EL (cell line): ENCODE measurements at regions not wholly inside any gene's neighbourhood (a gene's known extent, or its start where the extent isn't known, plus 50 kb on each side); places are given as distances from the start of the nearest gene placed in this dataset.
"Not testable (repeated sequence)": the region's sequence is repeated elsewhere in the genome, so short reads cannot be mapped to it uniquely, and the experiment has no call there.

ENCODE experiments used
- DNase-seq: peaks from one replicate; pipeline ENCODE4 v3.0.0-alpha.2; 2016

DNA sequence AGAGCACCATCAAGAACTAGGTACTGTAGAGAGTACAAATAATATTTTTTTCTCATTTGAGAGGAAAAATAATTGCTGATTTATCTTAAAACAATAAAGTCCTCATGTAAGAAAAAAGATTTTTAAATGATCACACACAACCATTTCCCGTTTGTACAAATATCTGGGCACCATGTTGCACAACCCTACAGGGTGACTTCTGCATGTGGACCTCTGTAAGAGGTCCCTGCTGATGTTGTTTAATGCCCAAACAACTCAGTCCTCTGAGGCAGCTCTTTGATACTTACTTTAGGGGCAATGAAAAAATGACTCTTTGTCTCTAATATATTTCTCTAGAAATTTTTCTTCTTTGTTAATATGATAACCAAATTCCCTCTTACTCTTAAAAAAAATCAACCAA is 168.1 kb upstream of the SATB1 start:
- DNase-seq, result no peak

DNA sequence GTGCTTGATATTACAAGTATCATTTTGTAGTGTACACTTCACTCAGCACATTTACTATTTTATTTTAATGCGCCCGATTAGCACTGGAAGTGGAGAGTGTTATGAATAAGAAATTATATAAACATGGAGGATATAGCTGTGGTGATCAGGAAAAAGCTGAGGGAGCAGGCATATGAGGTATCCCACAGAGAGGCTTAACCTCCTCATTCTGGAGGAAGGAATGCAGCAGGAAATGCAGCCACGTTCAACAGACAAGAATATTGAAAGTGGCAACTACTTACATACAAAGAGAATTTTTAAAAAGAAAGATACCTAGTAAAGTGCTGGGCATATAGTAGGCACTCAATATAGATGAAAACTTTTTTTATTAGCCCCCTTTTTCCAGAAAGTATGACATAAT is 166.0 kb upstream of the SATB1 start:
- DNase-seq, result no peak

DNA sequence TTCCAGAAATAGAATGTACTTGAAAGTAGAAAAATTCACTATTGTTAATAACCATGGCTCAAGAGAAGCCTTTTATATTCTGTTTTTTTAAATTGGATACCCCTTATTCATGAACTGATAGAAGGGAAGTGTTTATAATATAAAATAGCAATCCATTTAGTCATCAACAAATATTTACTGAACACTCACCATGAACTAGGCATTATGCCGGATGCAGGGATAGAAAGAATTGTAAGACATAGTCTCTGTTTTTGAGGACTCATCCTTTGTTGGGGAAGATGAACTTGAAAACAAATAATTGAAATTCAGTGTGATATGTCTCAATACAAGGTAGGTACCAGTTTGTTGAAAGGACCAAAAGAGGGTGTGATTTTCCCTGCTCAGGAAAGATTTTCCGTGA is 160.9 kb upstream of the SATB1 start:
- no peak for DNase-seq

DNA sequence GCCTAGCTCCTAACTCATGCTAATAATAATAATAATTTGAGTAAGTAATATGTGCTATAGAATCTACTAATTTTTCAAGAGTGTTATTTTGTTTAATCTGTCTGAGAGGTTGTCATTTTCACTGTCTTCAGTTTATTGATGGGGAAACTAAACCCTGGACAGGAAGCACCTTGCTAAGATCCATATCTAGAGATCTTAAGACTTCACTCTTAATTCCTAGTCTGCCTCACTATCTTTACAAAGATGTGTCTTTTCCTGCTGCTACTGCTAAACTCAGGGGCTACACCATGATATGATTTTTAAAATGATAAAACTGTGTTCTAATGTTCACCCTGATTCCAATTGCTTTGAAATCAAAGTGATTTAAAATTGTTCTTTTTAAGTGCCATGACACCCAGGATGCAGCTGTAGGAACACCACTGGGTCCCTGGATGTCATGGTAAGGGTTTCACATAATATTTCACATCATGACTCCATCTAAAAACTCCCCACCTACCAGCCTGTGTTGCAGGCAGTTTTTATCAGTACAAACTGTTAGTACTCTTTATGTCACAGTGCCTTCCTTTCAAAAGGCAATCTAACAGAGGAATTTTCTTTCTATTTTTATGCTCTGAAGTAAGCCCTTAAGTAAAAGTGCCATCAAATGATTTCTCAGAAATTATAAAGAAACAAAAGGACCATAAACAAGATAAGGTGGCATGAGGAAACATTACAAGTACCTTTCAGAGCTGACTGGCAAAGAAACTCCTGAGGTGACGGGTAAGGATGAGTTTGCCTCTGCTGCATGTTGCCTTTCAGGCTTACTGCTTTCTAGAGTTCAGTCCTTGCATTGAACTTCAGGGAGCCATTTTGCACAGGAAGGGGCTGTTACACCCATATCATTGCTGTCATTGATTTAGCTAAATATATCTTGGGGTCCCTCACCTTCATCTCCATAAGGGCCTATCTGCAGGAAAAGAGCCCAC is 160.1 kb upstream of the SATB1 start:
- DNase-seq, result no peak

DNA sequence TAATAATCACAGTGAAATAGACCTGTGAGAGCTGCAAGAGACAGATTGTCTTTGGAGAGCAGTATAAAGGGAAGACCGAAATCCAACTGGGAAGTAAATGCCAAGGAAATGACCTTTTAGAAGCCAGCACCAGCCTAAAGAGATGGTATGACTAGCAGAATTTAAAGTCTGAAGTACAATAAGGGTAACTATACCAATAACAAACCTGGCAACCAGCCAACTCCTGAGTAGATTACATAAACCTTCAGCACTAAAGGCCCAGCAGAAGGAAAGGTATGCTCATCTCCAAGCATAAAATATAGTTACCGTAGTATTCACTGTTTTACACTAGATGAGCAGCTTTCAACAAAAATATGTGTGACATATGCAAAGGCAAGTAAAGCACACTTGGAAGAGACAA is 155.1 kb upstream of the SATB1 start:
- no peak for DNase-seq

DNA sequence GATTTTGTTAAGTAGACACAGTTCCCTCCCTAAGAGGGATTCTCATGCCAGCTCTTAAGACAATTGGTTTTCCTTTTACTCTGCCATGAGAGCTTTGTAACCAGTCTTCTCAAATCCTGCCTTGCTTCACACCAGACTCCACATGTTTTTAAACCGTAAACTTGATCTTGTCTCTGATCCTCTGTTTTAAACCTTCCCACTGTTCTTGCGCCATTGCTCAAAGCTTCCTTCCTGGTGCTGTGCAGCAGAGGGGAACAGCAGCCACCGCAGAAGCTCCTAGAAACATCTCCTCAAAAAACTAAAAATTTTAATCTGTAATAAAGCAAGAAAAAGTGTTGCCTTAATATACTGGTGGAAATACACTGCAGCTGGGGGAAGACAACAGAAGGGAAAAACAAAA is 154.5 kb upstream of the SATB1 start:
- DNase-seq, result no peak

DNA sequence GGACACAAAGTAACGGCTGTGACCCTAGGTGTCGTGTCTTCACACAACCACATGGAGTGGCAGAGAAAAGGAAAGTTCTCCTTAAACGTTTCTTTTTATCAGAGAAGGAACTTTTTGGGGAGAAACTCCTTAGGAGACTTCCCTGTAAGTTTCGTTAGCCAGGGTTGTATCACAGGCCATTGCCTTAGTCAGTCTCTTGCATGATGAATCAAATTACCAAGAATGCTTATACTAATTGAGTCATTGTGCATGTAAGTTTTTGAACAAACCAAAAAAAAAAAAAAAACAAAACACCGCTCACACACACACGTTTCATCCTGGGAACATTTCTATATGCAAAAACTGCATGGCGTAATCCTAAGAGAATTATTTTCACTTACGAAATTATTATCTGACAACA is 150.4 kb upstream of the SATB1 start:
- no peak for DNase-seq

DNA sequence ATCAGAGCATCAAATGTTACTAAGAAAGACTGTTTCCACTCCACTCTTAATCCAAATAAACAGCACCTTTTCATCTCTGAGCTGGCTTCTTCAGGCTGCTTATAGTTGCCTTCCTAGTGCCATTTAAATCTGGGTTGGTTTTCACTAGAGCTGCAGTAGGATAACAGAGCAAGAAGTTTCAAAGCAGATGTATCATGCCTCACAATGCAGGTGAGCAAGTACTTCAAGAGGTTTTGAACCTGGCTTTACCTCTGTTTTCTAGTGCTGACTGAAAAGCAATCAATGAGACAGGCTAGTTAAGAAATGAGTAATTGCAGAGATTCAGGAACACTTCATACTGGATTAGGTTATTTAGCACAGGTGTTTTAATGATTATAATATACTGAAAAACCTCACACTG is 147.7 kb upstream of the SATB1 start:
- no peak for DNase-seq

DNA sequence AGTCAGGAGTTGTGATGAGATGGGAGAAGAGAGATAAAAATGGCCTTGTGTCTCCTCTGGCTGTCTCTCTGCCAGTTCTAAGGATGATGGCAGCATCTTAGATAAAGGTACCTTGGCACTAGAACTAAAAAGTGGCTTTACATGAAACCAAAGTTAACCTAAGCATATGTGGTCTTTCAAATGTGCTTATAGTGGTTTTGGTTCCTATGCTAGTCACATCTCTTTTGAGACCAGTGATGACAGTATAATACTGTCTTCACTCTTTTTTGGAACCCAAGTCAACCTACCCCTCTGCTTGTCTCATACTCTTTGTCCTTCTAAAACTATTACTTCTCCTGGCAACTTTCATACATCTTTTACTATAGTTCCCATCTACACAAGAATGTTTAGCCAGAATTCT is 142.2 kb upstream of the SATB1 start:
- DNase-seq, result no peak

DNA sequence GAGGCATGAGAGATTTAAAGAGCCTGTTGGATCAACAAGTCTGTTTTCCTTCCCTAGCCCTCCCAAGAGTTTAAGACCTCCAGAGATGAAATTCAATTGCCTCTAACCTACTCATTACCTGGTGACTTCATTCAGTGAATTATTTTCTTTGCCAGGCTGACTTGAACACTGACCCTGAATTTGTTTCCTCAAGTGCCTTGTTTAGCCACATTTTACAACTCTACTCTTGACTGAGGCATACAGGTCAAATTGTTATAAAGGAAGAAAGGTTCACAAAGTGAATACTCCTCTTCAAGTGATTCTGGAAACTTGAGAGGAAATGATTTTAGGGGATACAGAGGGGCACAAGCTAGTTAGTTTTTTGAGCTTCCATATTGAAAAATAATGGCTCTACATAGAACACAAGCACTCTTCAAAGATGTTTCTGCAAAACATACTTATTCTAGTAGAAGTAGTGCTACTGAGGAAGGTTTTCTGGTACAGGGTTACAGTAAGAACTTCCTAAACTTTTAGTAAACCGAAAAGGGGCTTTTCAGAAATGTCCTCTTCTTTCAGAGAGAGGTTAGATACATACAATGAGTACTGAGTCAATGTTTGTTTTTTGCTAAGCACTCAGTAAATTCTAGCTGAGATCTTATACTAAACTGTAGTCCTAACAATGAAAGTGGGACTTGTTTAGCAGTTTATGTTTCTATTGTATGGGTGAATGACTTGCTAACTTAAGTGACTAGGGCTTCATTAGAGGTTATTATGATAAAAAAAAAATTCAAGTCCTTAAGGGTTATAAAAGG is 137.4 kb upstream of the SATB1 start:
- DNase-seq, result no peak

DNA sequence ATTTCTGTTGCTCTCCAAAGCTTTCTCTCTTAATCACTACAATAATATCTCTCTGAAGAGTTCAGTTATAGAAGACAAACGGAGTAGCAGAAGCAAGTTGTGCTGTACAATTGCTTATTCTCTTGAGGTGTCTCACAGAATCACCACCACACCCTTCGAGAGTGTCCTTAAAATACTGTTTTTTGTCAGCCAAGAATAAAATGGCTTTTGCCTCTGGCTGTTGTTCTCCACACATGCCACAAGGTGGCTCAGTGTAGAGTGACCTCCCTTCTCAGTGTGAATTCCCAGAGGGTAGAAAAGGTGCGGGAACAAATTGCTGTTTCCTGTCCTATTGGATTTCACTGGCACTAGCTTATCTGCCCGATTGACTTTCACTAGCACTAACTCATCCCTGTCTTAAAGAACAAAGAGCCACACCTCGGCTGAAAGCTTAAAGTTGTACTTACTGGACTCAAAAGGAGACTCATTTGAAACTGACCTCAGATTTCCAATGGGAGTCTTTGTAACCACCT is 134.2 kb upstream of the SATB1 start:
- DNase-seq, result peak; percentile 4

DNA sequence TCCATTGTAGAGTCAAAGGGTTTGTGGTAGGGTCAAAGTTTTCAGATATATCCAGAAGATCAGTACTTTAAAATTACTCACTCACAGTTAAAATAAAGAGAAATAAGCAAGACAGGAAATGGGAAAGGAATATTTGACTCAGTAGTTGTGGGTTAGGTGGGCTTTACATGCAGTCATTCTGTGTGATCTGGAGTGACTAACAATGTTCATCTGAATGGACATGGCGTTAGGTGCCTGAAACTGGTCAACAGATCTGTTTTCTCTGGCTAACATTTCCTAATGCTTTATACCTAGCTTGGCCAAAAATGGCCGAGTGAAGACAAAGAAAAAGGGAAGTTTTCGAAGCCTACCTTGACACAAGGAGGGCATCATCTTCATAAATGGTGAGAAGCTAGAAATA is 133.4 kb upstream of the SATB1 start:
- DNase-seq, result no peak

DNA sequence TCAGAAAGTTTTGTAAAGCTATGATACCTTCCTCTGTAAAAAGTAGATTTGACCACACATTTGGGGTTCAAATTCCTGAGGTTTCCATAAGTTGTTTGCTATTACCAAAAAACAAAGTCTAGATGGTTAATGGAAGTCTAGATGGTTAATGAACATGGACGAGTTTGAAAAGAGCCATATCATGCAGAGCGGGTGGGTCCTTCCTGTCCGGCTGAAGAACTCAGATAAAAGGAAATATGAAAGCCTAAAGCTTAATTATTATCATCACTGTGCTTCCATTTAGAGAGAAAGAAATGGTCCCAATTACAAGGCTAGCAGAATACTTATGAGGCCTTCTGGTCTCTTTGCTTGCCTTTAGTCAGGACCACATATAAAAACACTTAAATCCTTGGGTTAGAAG is 132.1 kb upstream of the SATB1 start:
- DNase-seq, result no peak

DNA sequence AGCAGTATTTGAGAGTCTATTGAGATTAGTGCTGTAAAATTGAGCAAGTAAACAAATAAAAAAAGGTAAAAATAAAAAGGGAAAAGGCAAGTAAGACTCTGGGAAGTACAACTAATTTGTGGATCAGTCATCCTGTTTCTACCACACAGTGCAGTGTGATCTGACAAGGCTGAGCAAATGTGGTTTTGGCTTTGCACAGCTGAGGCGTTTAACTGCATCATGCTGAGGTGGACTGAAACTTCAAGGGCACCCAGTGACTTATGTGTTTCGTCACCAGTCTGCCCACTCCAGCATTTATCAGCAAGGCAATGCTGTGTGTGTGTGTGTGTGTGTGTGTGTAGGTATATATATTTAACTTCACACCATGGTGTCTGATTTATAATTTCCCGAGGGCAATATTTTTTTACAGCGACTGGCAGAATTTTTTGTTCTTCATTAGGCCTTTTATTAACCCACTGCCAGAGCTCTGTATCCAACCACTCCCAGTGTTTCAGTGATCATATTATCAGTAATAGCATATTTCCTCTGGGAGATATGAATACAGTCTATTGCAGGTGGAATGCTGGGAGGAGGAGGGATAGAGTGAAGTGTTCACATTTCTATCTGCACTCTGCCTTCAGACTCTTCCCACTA is 131.5 kb upstream of the SATB1 start:
- no peak for DNase-seq

DNA sequence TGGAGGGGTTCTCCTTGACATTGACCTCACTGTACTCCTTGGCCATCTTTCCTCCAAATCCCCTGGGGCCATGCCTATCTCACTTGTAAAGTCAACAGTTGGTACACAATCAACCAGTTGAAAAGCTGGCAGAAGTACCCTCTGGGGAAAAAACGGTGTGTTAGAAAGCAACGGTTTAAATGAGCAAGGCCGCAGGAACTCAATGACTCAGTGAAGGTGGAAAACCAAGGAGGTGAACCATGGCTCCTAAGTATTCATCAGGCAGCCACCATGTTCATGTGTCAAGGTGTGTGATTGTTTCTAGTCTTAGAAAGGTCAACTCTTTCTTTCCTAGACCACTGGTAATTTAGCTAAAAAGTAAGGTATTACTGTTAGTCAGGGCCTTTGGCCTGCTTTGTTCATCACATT is 130.9 kb upstream of the SATB1 start:
- no peak for DNase-seq

DNA sequence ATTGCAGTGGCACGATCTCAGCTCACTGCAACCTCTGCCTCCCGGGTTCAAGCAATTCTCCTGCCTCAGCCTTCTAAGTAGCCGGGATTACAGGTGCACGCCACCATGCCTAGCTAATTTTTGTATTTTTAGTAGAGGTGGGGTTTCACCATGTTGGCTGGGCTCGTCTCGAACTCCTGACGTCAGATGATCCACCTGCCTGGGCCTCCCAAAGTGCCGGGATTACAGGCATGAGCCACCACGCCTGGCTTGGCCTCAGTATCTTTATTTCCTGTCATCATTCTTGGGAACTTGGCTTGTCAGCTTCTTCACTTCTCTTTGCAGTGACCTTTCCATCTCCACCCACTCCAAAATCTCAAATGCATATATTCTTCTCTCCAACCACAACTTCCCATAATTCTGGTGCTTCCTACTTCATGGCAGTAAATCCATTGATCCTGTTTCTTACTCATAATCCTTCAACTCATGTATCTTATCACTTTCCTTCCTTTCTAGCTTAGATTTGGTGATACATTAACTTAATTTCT is 127.5 kb upstream of the SATB1 start:
- DNase-seq, result not testable (repeated sequence)

DNA sequence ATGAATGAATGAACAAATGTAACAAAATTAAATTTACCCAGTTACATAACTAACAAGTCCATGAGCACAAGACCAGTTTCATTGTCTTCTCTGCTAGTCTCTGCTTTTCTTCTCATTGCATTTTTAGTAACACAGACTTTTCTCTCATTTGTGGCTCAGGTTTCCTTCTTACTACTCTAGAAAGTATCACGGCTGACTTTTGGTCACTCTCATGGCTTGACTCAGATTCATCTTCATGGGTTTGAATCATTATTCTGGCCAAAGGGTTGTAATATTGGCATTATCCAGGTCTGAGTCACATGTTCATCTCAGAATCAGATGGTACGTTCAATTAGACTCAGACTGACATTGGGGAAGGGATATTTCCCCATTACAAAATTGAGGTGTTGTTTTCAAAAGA is 121.5 kb upstream of the SATB1 start:
- no peak for DNase-seq

DNA sequence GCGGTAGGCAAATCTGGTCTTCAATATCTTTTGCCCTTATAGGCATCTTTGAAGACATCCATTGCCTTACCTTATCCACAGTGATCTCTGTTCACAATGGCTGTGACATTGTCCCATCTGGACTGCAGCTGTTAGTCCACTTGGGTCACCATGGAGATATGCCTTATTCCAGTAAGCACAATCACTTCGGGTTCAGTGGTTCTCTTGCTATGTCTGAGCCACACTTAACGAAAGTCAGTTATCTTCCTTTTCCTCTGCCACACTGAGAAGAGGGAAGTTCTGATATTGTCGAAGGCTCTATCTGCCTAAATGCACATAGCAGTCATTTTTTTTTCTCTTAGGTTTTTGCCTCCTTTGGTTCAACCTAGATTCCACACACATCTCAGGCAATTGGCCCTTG is 119.0 kb upstream of the SATB1 start:
- no peak for DNase-seq

DNA sequence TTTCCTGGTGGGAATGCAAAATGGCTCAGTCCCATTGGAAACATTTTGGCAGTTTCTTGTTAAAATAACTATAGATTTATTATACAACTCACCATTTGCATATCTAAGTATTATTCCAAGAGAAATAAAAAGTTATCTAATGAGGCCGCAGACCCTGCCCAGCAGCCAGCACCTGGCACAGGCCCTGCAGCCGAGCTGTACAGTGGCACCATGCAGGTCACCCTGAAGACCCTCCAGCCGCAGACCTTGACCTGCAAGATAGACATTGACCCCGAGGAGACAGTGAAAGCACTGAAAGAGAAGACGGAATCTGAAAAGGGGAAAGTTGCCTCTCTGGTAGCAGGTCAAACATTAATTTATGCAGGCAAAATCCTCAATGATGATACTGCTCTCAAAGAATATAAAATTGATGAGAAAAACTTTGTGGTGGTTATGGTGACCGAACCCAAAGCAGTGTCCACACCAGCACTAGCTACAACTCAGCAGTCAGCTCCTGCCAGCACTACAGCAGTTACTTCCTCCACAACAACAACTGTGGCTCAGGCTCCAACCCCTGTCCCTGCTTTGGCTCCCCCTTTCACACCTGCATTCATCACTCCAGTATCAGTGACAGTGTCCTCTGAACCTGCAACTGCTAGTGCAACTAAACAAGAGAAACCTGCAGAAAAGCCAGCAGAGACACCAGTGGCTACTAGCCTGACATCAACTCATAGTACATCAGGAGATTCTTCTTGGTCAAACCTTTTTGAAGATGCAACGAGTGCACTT is 113.5 kb upstream of the SATB1 start:
- no peak for DNase-seq

DNA sequence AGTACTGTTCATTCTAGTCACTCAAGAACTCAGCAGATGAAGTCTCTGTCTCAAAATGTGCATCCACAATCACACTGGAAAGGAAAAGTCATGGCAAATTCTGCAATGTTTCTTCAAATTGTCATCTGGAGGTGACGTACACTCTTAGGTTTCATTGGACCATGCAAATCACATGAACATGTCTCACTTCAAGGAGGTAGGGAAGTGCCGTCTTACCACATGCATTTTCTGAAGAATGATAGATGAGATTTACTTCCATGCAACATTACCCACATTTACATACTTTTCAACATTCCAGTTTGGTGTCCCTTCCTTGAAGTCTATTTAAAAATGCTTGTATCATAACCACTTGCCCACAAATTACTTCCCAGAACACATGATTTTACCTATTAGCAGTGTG is 107.9 kb upstream of the SATB1 start:
- DNase-seq, result no peak

DNA sequence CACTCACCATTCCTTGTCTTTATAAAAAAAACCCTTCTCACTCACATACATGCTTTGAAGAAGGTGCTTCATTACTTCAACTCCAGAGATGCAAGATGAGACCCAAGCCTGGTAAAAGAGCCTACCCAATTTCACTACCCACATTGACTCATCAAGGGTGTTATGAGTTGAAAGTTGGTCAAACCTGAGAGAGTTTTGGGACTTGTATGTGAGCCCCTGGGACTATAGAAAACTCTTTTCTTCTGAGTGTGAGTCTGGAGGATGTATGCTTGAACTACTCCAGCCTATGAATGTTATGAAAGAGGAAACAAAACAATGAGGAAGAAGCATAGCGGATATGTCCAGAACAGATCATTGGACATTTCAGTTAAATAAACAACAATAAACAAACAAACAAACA is 106.5 kb upstream of the SATB1 start:
- no peak for DNase-seq

DNA sequence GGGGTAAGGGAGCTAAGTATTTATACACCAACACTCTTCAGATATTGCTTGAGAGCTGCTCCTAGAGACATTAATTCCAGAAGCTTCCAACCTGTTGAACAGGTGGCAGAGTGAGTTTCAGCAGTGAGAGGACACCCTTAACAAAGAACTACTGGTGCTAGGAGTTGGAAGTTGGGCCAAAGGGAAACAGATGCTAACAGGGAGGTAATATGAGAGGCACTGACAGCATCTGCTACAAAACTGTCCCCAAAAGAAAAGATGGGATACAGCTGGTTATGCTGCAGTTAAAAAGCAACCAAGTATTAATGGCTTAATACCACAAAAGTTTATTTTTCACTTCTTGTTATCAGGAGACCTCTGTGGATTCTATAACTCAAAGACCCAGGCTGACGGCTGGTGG is 104.5 kb upstream of the SATB1 start:
- DNase-seq, result no peak

DNA sequence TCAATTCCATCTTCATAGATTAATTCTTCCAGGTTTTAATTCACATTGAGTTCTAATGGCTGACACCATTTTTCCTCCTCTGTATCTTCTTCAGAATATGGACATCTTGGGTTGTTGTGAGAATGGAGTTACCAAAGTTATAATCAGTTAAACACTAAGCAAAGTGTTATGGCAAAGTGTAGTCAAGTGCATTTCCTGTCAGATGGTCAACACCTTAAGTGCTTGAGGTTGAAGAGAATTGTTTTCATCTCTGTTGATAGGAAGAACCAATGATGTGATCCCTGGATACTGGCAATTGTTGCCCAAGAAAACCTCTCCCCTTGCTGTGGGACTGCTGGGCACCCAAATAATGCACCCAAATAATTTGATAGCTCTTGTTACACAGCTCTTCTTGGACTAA is 102.6 kb upstream of the SATB1 start:
- DNase-seq, result no peak
